WI38 (cell line): ENCODE measurements at regions not wholly inside any gene's neighbourhood (a gene's known extent, or its start where the extent isn't known, plus 50 kb on each side); places are given as distances from the start of the nearest gene placed in this dataset.

ENCODE experiments used
- H3K4me3 ChIP-seq: 2 replicates; pipeline ENCODE4 v1.5.1; 2011; ENCODE audit warnings: low read depth, mild to moderate bottlenecking, control low read depth, low read length
- CTCF ChIP-seq: IDR thresholded peaks from 2 replicates; pipeline ENCODE4 v1.5.1; 2012; ENCODE audit warnings: low read depth, mild to moderate bottlenecking, control low read depth, low read length

GRCh38 chr12:124487066-124487833 lies 80.2 kb downstream of the NCOR2 start:
- TF ChIP-seq CTCF = no peak
- no peak overlapping the region for H3K4me3 ChIP-seq

DNA sequence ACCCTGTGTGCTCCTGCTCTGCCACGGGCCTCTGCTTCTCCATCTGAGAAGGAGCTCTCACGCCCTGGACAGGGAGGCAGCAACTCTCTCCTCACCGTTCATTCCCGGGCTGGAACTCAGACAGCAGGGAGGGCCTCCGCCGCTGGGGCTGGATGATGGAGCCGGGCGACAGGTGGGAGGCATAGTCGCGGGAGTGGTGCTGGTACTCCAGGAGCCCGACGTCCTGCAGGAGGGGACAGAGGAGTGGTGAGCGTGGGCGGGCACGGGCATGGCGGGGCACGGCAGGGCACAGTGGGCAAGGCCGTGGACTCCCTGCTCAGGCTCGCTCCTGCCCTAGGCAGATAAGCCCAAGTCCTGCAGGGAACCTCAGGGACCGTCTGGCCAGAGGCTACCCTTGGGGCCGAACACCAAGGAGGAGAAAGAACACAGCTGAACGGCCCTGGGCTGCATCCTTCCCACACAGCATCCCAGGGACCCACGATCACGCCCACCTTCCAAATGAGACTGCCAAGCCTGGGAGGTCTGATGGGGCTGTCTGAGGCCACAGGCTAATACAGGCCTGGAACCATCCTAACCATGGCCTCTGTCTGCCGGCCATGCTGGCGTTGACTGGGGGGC lies 81.0 kb downstream of the NCOR2 start:
- no peak for TF ChIP-seq CTCF
- H3K4me3 ChIP-seq = no peak overlapping the region

DNA sequence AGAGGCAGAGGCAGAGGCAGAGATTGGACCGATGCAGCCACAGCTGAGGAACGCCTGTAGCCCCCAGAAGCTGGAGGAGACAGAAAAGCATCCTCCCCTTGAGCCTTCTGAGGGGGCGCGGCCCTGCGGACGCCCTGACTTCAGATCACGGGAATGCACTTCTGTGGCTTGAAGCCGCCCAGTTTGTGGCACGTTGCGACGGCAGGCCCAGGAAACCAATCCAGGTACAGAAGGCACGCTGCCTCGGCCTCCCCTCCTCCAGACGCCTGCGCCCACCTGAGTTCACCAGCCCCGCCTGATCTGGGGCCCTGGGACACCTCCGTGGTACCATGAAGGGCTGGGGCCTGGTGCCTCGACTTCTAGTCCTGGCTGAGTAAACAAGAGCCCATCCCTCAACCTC lies 82.0 kb downstream of the NCOR2 start:
- no peak overlapping the region for H3K4me3 ChIP-seq
- TF ChIP-seq CTCF = no peak

GRCh38 chr12:124484526-124484953 lies 82.9 kb downstream of the NCOR2 start:
- no peak for TF ChIP-seq CTCF

DNA sequence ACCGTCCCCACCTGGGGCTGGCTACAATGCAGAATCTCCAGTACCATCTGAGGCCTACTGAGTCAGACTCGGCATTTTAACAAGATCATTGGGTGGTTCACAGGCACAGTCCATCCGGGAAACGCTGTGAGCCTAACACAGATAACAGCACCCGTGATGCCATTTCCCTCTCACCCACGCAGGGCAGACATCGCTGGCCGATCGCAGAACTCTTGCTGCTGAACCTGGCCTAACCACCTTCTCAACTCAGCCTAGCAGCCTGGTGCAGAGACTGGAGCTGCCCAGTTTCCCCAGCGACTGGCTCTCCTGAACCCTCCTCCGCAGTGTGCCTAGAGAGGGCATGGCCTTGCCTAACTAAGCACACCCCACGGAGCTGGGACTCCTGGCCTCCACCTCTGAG lies 83.3 kb downstream of the NCOR2 start:
- H3K4me3 ChIP-seq = no peak overlapping the region
- no peak for TF ChIP-seq CTCF

More at GRCh38 chr12:124484526-124484953, 82.9 kb downstream of the NCOR2 start:
- H3K4me3 ChIP-seq = no peak overlapping the region

DNA sequence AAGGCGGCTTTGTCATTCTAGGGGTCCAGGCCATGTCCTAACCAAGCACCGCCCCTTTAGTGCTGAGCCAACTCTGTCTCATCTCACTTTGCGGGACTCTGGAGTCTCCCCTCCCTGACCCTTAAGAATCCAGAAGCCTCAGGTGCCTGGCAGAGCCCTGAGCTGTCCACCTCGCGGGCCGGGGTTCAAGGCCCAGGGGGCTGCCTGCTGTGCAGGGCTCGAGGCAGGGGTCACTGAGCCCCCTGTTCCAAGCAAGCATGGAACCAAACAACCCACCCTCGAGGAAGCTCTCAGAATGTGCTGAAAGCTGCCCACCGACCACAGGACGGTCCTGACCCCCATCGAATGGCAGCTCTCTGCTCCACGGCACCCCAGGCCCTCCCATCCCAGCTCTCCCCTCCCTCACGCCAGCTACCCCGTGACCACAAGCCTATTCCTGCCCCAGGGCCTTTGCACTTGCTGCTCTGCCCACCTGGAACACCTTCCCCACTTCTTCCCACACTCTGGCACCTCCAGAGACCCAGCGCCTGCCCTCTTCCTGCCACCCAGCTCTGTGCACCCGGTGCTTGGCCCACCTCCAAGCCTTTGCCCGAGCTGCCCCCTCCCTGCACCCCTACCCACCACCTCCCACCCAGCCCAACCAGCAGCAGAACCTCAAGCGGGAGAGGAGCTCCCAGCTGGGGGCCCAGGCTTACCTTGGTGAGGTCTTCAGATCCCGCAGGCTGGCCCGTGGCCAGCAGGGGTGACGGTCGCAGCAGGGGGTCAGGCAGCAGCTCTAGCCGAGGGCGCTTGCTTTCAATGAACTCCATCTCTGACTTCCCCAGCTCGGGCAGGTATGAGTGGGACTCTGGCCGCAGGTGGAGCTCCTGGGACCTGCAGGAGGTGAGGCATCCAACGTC lies 84.3 kb downstream of the NCOR2 start:
- TF ChIP-seq CTCF = no peak
- H3K4me3 ChIP-seq = no peak overlapping the region
